Liver (tissue), 3 donors: ENCODE measurements at regions not wholly inside any gene's neighbourhood (a gene's known extent, or its start where the extent isn't known, plus 50 kb on each side); places are given as distances from the start of the nearest gene placed in this dataset.

Experiments
- EGR1 ChIP-seq, 2 donors: IDR thresholded peaks; 2 replicates each; pipeline ENCODE4 v1.6.1; 2016 to 2018; ENCODE audit warnings: antibody characterized with exemption in 2 of 2, low read depth in 2 of 2
- FOXA1 ChIP-seq: IDR thresholded peaks from 2 replicates; pipeline ENCODE4 v1.6.1; 2016; ENCODE audit warnings: antibody characterized with exemption
- GABPA ChIP-seq, 2 donors: IDR thresholded peaks in 1 of 2; conservative IDR thresholded peaks in 1 of 2; 2 replicates each; pipeline ENCODE4 v1.6.1; 2016; ENCODE audit warnings: antibody characterized with exemption in 2 of 2, mild to moderate bottlenecking in 1 of 2, moderate library complexity in 1 of 2
- JUND ChIP-seq, 2 donors: IDR thresholded peaks; 2 replicates each; pipeline ENCODE4 v1.6.1; 2016; ENCODE audit warnings: antibody characterized with exemption in 2 of 2
- NR2F2 ChIP-seq: IDR thresholded peaks from 2 replicates; pipeline ENCODE4 v1.6.1; 2016; ENCODE audit warnings: antibody characterized with exemption
- RAD21 ChIP-seq, 2 donors: IDR thresholded peaks; 2 replicates each; pipeline ENCODE4 v1.6.1; 2016; ENCODE audit warnings: antibody characterized with exemption in 2 of 2, mild to moderate bottlenecking in 2 of 2
- RXRA ChIP-seq, 2 donors: IDR thresholded peaks; 2 replicates each; pipeline ENCODE4 v1.6.1; 2017 to 2018; ENCODE audit warnings: antibody characterized with exemption in 2 of 2, mild to moderate bottlenecking in 1 of 2
- SP1 ChIP-seq: IDR thresholded peaks from 2 replicates; pipeline ENCODE4 v1.6.1; 2018; ENCODE audit warnings: antibody characterized with exemption, mild to moderate bottlenecking
- TAF1 ChIP-seq: conservative IDR thresholded peaks from 2 replicates; pipeline ENCODE4 v1.6.1; 2016; ENCODE audit warnings: antibody characterized with exemption, mild to moderate bottlenecking
- YY1 ChIP-seq: IDR thresholded peaks from 2 replicates; pipeline ENCODE4 v1.6.1; 2016; ENCODE audit warnings: antibody characterized with exemption, mild to moderate bottlenecking
- TF ChIP-seq, protein P1 (sequence below): fragments of 150-350 bp; IDR thresholded peaks from 2 replicates; pipeline ENCODE4 v1.5.1; 2017; ENCODE audit warnings: improper control_type of control experiment, low read depth, low read length; ENCODE audit not compliant: missing input control
- TF ChIP-seq, protein P2 (sequence below): IDR thresholded peaks from 2 replicates; pipeline ENCODE4 v1.6.1; 2016; ENCODE audit warnings: antibody characterized with exemption, mild to moderate bottlenecking
- TF ChIP-seq, protein P3 (sequence below): IDR thresholded peaks from 2 replicates; pipeline ENCODE4 v1.6.1; 2016; ENCODE audit warnings: antibody characterized with exemption
- TF ChIP-seq, protein P4 (sequence below): IDR thresholded peaks from 2 replicates; pipeline ENCODE4 v1.6.1; 2016; ENCODE audit warnings: antibody characterized with exemption
- donor health status: healthy.
- donor health status: healthy.

DNA sequence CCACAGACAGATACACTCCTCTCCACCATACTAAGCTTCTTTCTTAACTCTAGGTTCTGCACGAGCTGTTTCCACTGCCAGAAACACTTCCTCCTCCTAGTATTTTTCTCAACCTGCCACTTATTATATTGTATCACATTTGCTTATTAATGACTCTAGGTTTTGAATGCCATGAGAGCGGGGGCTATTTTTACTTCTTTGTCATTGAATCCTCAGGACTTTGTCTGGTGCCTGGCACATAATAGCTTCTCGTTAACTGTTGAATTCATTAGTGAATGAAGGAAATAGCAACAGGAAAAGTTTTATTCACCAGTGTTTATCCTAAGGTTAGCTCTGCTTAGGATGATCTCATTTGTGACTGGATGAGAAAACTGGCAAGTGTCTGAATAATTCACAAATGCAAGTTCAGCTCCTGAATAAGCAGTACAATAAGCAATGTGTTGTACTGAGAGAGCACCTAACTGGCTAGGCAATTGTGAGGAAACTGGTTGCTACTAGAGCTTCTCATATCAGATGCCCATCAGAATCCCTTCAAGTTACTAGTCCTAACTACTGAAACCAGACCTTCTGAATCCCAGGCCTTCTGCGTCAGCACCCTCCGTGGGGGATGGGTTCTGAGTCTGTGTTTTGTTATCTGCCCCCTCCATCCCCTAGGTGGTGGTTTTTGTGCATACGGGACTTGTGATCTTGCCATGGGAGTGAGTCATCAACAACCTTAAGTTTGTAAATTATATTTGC, 92.7 kb downstream of the LSMEM1 start:
- TF ChIP-seq EGR1 (IDR thresholded peaks at IDR 0.05; ENCODE audit: low read depth in 2 of 2) (no peak), RXRA (IDR thresholded peaks at IDR 0.05) (no peak), NR2F2 (no peak), RAD21 (IDR thresholded peaks at IDR 0.05) (no peak), JUND (IDR thresholded peaks at IDR 0.05) (no peak), TAF1 (no peak), FOXA1 (no peak), GABPA (IDR thresholded peaks at IDR 0.05 in 1 of 2, conservative IDR thresholded peaks at IDR 0.05 in 1 of 2) (no peak), YY1 (no peak), SP1 (no peak)
- TF ChIP-seq, protein P1, sequence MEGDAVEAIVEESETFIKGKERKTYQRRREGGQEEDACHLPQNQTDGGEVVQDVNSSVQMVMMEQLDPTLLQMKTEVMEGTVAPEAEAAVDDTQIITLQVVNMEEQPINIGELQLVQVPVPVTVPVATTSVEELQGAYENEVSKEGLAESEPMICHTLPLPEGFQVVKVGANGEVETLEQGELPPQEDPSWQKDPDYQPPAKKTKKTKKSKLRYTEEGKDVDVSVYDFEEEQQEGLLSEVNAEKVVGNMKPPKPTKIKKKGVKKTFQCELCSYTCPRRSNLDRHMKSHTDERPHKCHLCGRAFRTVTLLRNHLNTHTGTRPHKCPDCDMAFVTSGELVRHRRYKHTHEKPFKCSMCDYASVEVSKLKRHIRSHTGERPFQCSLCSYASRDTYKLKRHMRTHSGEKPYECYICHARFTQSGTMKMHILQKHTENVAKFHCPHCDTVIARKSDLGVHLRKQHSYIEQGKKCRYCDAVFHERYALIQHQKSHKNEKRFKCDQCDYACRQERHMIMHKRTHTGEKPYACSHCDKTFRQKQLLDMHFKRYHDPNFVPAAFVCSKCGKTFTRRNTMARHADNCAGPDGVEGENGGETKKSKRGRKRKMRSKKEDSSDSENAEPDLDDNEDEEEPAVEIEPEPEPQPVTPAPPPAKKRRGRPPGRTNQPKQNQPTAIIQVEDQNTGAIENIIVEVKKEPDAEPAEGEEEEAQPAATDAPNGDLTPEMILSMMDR: no peak
- TF ChIP-seq, protein P2, sequence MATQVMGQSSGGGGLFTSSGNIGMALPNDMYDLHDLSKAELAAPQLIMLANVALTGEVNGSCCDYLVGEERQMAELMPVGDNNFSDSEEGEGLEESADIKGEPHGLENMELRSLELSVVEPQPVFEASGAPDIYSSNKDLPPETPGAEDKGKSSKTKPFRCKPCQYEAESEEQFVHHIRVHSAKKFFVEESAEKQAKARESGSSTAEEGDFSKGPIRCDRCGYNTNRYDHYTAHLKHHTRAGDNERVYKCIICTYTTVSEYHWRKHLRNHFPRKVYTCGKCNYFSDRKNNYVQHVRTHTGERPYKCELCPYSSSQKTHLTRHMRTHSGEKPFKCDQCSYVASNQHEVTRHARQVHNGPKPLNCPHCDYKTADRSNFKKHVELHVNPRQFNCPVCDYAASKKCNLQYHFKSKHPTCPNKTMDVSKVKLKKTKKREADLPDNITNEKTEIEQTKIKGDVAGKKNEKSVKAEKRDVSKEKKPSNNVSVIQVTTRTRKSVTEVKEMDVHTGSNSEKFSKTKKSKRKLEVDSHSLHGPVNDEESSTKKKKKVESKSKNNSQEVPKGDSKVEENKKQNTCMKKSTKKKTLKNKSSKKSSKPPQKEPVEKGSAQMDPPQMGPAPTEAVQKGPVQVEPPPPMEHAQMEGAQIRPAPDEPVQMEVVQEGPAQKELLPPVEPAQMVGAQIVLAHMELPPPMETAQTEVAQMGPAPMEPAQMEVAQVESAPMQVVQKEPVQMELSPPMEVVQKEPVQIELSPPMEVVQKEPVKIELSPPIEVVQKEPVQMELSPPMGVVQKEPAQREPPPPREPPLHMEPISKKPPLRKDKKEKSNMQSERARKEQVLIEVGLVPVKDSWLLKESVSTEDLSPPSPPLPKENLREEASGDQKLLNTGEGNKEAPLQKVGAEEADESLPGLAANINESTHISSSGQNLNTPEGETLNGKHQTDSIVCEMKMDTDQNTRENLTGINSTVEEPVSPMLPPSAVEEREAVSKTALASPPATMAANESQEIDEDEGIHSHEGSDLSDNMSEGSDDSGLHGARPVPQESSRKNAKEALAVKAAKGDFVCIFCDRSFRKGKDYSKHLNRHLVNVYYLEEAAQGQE: no peak
- TF ChIP-seq, protein P3, sequence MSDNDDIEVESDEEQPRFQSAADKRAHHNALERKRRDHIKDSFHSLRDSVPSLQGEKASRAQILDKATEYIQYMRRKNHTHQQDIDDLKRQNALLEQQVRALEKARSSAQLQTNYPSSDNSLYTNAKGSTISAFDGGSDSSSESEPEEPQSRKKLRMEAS: no peak
- TF ChIP-seq, protein P4, sequence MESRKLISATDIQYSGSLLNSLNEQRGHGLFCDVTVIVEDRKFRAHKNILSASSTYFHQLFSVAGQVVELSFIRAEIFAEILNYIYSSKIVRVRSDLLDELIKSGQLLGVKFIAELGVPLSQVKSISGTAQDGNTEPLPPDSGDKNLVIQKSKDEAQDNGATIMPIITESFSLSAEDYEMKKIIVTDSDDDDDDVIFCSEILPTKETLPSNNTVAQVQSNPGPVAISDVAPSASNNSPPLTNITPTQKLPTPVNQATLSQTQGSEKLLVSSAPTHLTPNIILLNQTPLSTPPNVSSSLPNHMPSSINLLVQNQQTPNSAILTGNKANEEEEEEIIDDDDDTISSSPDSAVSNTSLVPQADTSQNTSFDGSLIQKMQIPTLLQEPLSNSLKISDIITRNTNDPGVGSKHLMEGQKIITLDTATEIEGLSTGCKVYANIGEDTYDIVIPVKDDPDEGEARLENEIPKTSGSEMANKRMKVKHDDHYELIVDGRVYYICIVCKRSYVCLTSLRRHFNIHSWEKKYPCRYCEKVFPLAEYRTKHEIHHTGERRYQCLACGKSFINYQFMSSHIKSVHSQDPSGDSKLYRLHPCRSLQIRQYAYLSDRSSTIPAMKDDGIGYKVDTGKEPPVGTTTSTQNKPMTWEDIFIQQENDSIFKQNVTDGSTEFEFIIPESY: no peak
